Femur (tissue), 1 donor: ENCODE measurements at regions not wholly inside any gene's neighbourhood (a gene's known extent, or its start where the extent isn't known, plus 50 kb on each side); places are given as distances from the start of the nearest gene placed in this dataset.
"Not testable (repeated sequence)": the region's sequence is repeated elsewhere in the genome, so short reads cannot be mapped to it uniquely, and the experiment has no call there.

Experiments
- DNase-seq: peaks from one replicate; pipeline ENCODE4 v3.0.0-alpha.2; 2017

- no peak for DNase-seq
Measured at GRCh38 chr6:22752522-22752921, 183.2 kb downstream of the HDGFL1 start.

GRCh38 chr6:22754061-22754460, 184.7 kb downstream of the HDGFL1 start:
- DNase-seq = no peak

- DNase-seq = no peak
Measured at GRCh38 chr6:22755605-22756004, 186.2 kb downstream of the HDGFL1 start.

- no peak for DNase-seq
Measured at GRCh38 chr6:22756365-22756764, 187.0 kb downstream of the HDGFL1 start.

GRCh38 chr6:22764496-22764895, 195.1 kb downstream of the HDGFL1 start:
- no peak for DNase-seq

GRCh38 chr6:22765015-22765414, 195.6 kb downstream of the HDGFL1 start:
- no peak for DNase-seq

- no peak for DNase-seq
Measured at GRCh38 chr6:22766979-22767378, 197.6 kb downstream of the HDGFL1 start.

- DNase-seq = no peak
Measured at GRCh38 chr6:22770054-22770453, 200.7 kb downstream of the HDGFL1 start.

GRCh38 chr6:22774129-22774528, 204.8 kb downstream of the HDGFL1 start:
- no peak for DNase-seq

- DNase-seq = not testable (repeated sequence)
Measured at GRCh38 chr6:22778438-22778837, 209.1 kb downstream of the HDGFL1 start.

- no peak for DNase-seq
Measured at GRCh38 chr6:22779062-22779461, 209.7 kb downstream of the HDGFL1 start.

GRCh38 chr6:22783931-22784330, 214.6 kb downstream of the HDGFL1 start:
- DNase-seq = no peak

- DNase-seq = peak; percentile 77
Measured at GRCh38 chr6:22784601-22785410, 215.4 kb downstream of the HDGFL1 start.

GRCh38 chr6:22788038-22788437, 218.7 kb downstream of the HDGFL1 start:
- no peak for DNase-seq

GRCh38 chr6:22789315-22789714, 219.9 kb downstream of the HDGFL1 start:
- DNase-seq = no peak

- no peak for DNase-seq
Measured at GRCh38 chr6:22794844-22795243, 225.5 kb downstream of the HDGFL1 start.

GRCh38 chr6:22800451-22800850, 231.1 kb downstream of the HDGFL1 start:
- DNase-seq = no peak

- DNase-seq = no peak
Measured at GRCh38 chr6:22801831-22802230, 232.5 kb downstream of the HDGFL1 start.

- no peak for DNase-seq
Measured at GRCh38 chr6:22804620-22805261, 235.4 kb downstream of the HDGFL1 start.

- DNase-seq = no peak
Measured at GRCh38 chr6:22807261-22807660, 237.9 kb downstream of the HDGFL1 start.

- DNase-seq = no peak
Measured at GRCh38 chr6:22807818-22808217, 238.5 kb downstream of the HDGFL1 start.

GRCh38 chr6:22808466-22808865, 239.1 kb downstream of the HDGFL1 start:
- no peak for DNase-seq

- DNase-seq = no peak
Measured at GRCh38 chr6:22809370-22809769, 240.0 kb downstream of the HDGFL1 start.

- DNase-seq = no peak
Measured at GRCh38 chr6:22819209-22819608, 249.8 kb downstream of the HDGFL1 start.
